BLaER1 (cell line): ENCODE measurements at regions not wholly inside any gene's neighbourhood (a gene's known extent, or its start where the extent isn't known, plus 50 kb on each side); places are given as distances from the start of the nearest gene placed in this dataset.

Source experiments
- H3K27ac ChIP-seq: shearing (Covaris generic); formaldehyde crosslinking; 2 replicates; pipeline ENCODE4 v1.8.1; 2022
- H3K27me3 ChIP-seq: shearing (Covaris generic); formaldehyde crosslinking; 2 replicates; pipeline ENCODE4 v1.8.1; 2022
- H3K36me3 ChIP-seq: shearing (Covaris generic); formaldehyde crosslinking; 2 replicates; pipeline ENCODE4 v1.8.1; 2022
- H3K4me1 ChIP-seq: shearing (Covaris generic); formaldehyde crosslinking; 2 replicates; pipeline ENCODE4 v1.8.1; 2022
- H3K4me2 ChIP-seq: shearing (Covaris generic); formaldehyde crosslinking; 2 replicates; pipeline ENCODE4 v1.8.1; 2022
- H3K4me3 ChIP-seq: shearing (Covaris generic); formaldehyde crosslinking; 2 replicates; pipeline ENCODE4 v1.8.1; 2022
- H3K9ac ChIP-seq: shearing (Covaris generic); formaldehyde crosslinking; 2 replicates; pipeline ENCODE4 v1.8.1; 2022
- H3K9me3 ChIP-seq: shearing (Covaris generic); formaldehyde crosslinking; 2 replicates; pipeline ENCODE4 v1.8.1; 2022
- H4K20me1 ChIP-seq: shearing (Covaris generic); formaldehyde crosslinking; 2 replicates; pipeline ENCODE4 v1.8.1; 2022
- Cebpa-rat ChIP-seq: shearing (Covaris generic); IDR thresholded peaks from 2 replicates; pipeline ENCODE4 v1.8.1; 2022

DNA sequence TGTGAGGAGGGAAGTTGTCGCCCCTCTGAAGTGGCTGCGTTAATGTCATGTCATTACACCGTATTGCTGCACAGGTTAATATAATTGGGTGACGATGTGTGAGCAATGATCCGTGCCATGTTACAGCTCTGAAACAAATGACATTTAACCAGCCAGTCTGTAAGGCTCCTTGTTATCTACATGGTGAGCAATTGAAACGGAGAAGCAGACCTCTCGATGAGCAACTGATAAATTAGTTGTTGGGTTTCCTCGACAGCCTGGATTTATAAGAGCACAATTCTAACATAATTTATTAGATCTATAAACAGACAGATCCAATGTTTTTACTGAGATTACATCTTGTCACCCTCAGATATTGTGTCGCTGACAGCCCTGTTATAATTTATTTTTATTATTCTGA lies 49.9 kb upstream of the MAFB start:
- no peaks in the 10 kb centered on the region for H3K36me3 ChIP-seq

GRCh38 chr20:40739841-40740240 lies 50.8 kb upstream of the MAFB start:
- Histone ChIP-seq H3K9ac (no peak overlapping the region), H3K27me3 (no peaks in the 10 kb centered on the region)

More for the DNA sequence above, 49.9 kb upstream of the MAFB start:
- no peak overlapping the region for H3K9ac ChIP-seq
- H3K4me3 ChIP-seq: no peak overlapping the region
- H4K20me1 ChIP-seq: no peaks in the 10 kb centered on the region
- H3K4me1 ChIP-seq: peaks cover 17% of the 10 kb centered on the region
- no peak overlapping the region for H3K27ac ChIP-seq
- H3K4me2 ChIP-seq: no peak overlapping the region
- no peaks in the 10 kb centered on the region for H3K27me3 ChIP-seq
- no peaks in the 10 kb centered on the region for H3K9me3 ChIP-seq
- no peak for TF ChIP-seq Cebpa-rat

DNA sequence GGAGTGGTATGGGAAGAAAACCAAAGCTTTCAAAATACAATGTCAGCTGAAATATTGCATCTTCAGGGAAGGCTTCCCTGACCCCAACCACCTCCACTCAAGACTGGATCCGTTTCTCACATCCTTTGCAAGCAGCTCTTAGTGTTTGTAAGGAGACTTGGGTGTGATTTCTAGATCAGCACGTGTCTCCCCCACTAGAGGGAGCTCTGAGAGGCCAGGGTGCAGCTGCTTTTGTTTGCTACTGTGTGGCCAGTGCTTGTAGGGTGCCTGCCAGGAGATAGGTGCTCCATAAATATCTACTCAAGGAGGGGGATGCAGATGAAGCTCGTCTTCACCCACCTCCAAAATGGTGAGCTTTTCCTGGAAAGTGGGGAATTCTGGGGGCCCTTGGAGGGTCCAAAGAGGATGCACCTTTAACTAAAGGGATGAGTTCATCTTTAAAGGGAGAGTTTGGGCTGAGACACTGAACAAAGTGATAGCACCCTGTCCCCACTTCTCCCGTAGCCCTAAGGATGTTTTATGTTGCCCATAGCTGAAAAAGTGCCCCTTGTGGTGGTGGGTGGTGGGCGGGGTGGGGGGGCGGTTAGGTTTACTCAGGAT lies 52.6 kb upstream of the MAFB start:
- no peak for TF ChIP-seq Cebpa-rat
- peaks cover 33% of the 10 kb centered on the region for H3K4me1 ChIP-seq
- H3K4me3 ChIP-seq: no peak overlapping the region
- no peaks in the 10 kb centered on the region for H4K20me1 ChIP-seq
- H3K27me3 ChIP-seq: no peaks in the 10 kb centered on the region
- no peaks in the 10 kb centered on the region for H3K36me3 ChIP-seq
- no peak overlapping the region for H3K27ac ChIP-seq
- no peak overlapping the region for H3K9ac ChIP-seq
- H3K9me3 ChIP-seq: no peaks in the 10 kb centered on the region
- no peak overlapping the region for H3K4me2 ChIP-seq

More at GRCh38 chr20:40739841-40740240, 50.8 kb upstream of the MAFB start:
- no peaks in the 10 kb centered on the region for H3K9me3 ChIP-seq
- H3K4me2 ChIP-seq: no peak overlapping the region
- no peaks in the 10 kb centered on the region for H4K20me1 ChIP-seq
- no peak overlapping the region for H3K4me3 ChIP-seq
- TF ChIP-seq Cebpa-rat: no peak
- no peaks in the 10 kb centered on the region for H3K36me3 ChIP-seq
- no peak overlapping the region for H3K27ac ChIP-seq
- peaks cover 26% of the 10 kb centered on the region for H3K4me1 ChIP-seq

- peaks cover 33% of the 10 kb centered on the region for H3K4me1 ChIP-seq
- H4K20me1 ChIP-seq: no peaks in the 10 kb centered on the region
- H3K9ac ChIP-seq: no peak overlapping the region
- H3K36me3 ChIP-seq: no peaks in the 10 kb centered on the region
- no peak overlapping the region for H3K4me3 ChIP-seq
- H3K4me2 ChIP-seq: peak overlapping the region; percentile 55
- H3K27ac ChIP-seq: no peak overlapping the region
- H3K27me3 ChIP-seq: no peaks in the 10 kb centered on the region
- no peaks in the 10 kb centered on the region for H3K9me3 ChIP-seq
- TF ChIP-seq Cebpa-rat: no peak
Observed at GRCh38 chr20:40743141-40743775, 54.2 kb upstream of the MAFB start.

DNA sequence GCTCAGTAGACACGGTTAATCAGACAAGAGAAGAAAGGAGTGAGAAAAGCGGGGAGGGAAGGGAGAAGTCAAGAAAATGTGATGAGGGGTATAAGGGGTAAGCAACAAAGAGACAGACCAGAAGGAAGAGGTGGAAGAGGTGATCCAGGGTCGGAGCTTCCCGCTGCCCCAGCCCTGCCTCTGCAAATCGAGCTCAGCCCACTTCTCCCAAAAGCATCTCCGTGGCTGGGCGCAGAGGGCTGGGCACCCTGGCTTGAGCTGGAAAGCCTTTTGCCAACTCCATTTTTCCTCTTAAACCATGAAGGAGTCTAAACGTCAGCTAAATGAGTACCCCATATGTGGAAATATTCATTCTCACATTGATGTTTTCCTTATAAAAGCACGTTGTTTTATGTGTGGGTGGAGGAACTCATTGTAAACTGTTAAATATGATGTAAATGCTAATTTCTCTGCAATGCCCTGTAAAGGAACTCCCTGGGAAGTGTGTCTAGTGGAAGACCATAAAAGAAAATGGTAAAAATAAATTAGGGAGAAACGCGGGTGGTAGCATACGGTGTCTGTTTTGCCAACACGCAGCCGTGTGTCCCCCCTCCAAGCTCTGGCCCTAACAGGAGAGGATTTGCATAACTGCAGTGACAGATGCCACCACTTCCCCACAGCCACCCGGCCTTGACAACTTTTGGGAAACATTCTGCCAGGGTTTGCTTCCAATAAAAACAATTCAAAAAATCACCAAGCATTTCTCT lies 55.2 kb upstream of the MAFB start:
- no peak for TF ChIP-seq Cebpa-rat
- Histone ChIP-seq H3K9me3 (no peaks in the 10 kb centered on the region), H3K27ac (no peak overlapping the region), H3K4me3 (no peak overlapping the region), H3K4me2 (peak overlapping the region; percentile 55), H3K27me3 (no peaks in the 10 kb centered on the region), H4K20me1 (no peaks in the 10 kb centered on the region), H3K9ac (no peak overlapping the region), H3K4me1 (peaks cover 33% of the 10 kb centered on the region), H3K36me3 (no peaks in the 10 kb centered on the region)

DNA sequence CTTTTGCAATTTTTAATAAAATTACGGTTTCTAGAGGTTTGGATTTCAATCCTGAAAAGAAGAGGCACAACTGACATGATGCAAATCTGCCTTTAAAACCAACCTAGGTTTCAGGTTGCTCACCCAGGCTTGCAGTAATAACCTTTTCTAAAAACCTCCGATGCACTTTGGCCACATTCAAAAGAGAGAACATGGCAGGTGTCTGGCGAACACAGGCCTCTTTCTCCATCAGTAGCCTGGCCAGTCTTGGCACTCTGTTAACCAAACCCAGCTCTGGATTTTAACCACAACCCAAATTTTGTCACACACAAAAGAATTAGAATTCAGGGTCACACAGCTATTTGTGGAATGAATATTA lies 55.8 kb upstream of the MAFB start:
- H3K36me3 ChIP-seq: no peaks in the 10 kb centered on the region
- no peak overlapping the region for H3K9ac ChIP-seq
- no peak for TF ChIP-seq Cebpa-rat
- H3K27me3 ChIP-seq: no peaks in the 10 kb centered on the region
- no peaks in the 10 kb centered on the region for H4K20me1 ChIP-seq
- no peak overlapping the region for H3K27ac ChIP-seq
- H3K4me1 ChIP-seq: peaks cover 38% of the 10 kb centered on the region
- no peaks in the 10 kb centered on the region for H3K9me3 ChIP-seq
- H3K4me3 ChIP-seq: no peak overlapping the region
- H3K4me2 ChIP-seq: peak overlapping the region; percentile 55

DNA sequence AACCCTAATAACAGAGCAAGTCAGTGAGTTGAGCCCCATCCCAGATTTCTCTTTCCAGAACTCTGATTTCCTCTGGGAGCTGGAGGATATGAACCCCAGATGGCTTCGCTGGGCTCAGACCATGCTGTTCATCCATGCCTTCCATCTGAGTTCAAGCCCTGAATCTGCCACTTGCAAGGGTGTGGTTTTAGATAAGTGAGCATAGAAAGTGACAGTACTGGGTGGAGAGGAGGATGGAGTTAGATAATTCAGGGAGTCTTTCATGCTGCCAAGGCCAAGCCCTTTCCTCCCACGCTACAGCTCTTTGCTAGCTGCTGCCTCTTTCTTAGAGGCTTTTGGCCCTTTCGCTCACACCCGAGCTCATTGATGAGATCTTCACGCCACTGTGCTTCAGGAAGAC lies 57.2 kb upstream of the MAFB start:
- no peak for TF ChIP-seq Cebpa-rat
- H3K36me3 ChIP-seq: no peaks in the 10 kb centered on the region
- no peaks in the 10 kb centered on the region for H3K9me3 ChIP-seq
- no peak overlapping the region for H3K9ac ChIP-seq
- H4K20me1 ChIP-seq: no peaks in the 10 kb centered on the region
- no peak overlapping the region for H3K4me3 ChIP-seq
- H3K4me2 ChIP-seq: no peak overlapping the region
- peaks cover 53% of the 10 kb centered on the region for H3K4me1 ChIP-seq
- H3K27ac ChIP-seq: no peak overlapping the region
- H3K27me3 ChIP-seq: no peaks in the 10 kb centered on the region

GRCh38 chr20:40748182-40748581 lies 59.1 kb upstream of the MAFB start:
- Histone ChIP-seq H3K4me3 (no peak overlapping the region), H4K20me1 (no peaks in the 10 kb centered on the region), H3K9ac (no peak overlapping the region), H3K9me3 (no peaks in the 10 kb centered on the region), H3K27ac (no peak overlapping the region), H3K4me1 (peaks cover 51% of the 10 kb centered on the region), H3K36me3 (no peaks in the 10 kb centered on the region), H3K27me3 (no peaks in the 10 kb centered on the region), H3K4me2 (no peak overlapping the region)
- TF ChIP-seq Cebpa-rat: no peak

DNA sequence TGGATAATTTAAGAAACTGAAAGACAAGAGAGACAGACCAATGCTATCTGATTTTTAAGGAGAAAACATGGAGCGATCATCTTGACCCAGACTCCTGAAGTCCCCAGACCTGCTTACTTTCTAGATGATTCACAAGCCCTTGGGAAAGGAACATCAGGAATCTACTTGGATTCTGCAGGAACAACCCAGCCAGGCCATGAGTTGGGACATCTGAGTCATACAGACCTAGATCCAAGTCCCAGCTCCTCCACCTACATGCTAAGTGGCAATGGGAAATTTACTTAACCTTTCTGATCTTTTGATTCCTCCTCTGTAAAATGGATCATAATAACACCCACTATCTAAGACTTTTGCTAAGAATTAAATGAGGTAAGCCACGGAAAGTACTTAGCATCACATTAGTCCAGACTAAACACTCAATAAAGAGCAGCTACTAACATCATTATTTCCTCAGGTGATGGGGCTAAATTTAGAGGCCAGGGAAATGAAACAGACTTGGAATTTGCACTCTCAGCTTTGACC lies 61.0 kb upstream of the MAFB start:
- H3K9ac ChIP-seq: no peak overlapping the region; the same call in 1 of the 2 replicates
- no peaks in the 10 kb centered on the region for H3K36me3 ChIP-seq
- H3K4me2 ChIP-seq: peak overlapping the region; percentile 73
- peaks cover 34% of the 10 kb centered on the region for H3K4me1 ChIP-seq
- H3K4me3 ChIP-seq: no peak overlapping the region
- H3K9me3 ChIP-seq: no peaks in the 10 kb centered on the region
- TF ChIP-seq Cebpa-rat: no peak
- H4K20me1 ChIP-seq: no peaks in the 10 kb centered on the region
- 0 out of 2 replicates have a peak overlapping the region, but pooled peaks have one; percentile 12 for H3K27ac ChIP-seq
- H3K27me3 ChIP-seq: no peaks in the 10 kb centered on the region

DNA sequence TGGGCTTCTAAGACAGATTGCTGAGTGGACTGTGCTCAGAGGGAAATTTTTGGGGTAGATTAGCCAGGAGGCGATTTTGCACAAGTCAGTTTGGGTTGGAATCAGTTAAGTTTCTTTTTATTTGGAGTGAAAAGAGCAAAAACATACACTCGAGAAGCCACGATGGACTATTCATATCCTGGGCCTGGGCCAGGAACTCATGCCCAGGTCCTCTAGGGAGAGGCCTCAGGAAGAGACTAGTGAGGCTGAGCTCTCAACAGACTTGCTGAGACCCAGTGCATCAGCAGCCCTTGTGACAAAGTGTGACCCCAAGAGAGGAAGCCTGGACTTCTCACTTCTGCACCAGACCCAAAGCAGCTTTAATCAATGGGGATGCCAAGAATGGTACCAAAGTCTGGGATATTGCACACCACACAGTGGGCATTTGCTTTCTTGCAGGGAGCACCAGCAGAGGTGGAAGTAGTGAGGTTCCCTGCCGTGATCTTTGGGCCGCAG lies 61.6 kb upstream of the MAFB start:
- H3K4me3 ChIP-seq: no peak overlapping the region
- H3K27ac ChIP-seq: 0 out of 2 replicates have a peak overlapping the region, but pooled peaks have one; percentile 12
- no peaks in the 10 kb centered on the region for H3K27me3 ChIP-seq
- H4K20me1 ChIP-seq: no peaks in the 10 kb centered on the region
- H3K4me2 ChIP-seq: peak overlapping the region; percentile 73
- H3K9me3 ChIP-seq: no peaks in the 10 kb centered on the region
- no peaks in the 10 kb centered on the region for H3K36me3 ChIP-seq
- no peak overlapping the region; the same call in 1 of the 2 replicates for H3K9ac ChIP-seq
- peaks cover 28% of the 10 kb centered on the region for H3K4me1 ChIP-seq
- no peak for TF ChIP-seq Cebpa-rat
